Skeletal muscle satellite cell (primary cell): ENCODE measurements at regions not wholly inside any gene's neighbourhood (a gene's known extent, or its start where the extent isn't known, plus 50 kb on each side); places are given as distances from the start of the nearest gene placed in this dataset.

ENCODE experiments used
- H3K27me3 ChIP-seq: 2 replicates; pipeline ENCODE4 v1.7.0; 2013; ENCODE audit warnings: low read length; ENCODE audit not compliant: control insufficient read depth, insufficient read depth
- H3K36me3 ChIP-seq: 2 replicates; pipeline ENCODE4 v1.7.0; 2013; ENCODE audit warnings: mild to moderate bottlenecking, control low read depth, low read length; ENCODE audit not compliant: insufficient read depth
- H3K4me1 ChIP-seq: 2 replicates; pipeline ENCODE4 v1.7.0; 2013; ENCODE audit warnings: low read length; ENCODE audit not compliant: control insufficient read depth, insufficient read depth
- H3K4me2 ChIP-seq: 2 replicates; pipeline ENCODE4 v1.7.0; 2013; ENCODE audit warnings: mild to moderate bottlenecking, low read length
- H3K4me3 ChIP-seq: 2 replicates; pipeline ENCODE4 v1.7.0; 2013; ENCODE audit warnings: low read length
- H3K9ac ChIP-seq: 2 replicates; pipeline ENCODE4 v1.7.0; 2013; ENCODE audit warnings: mild to moderate bottlenecking, low read depth, low read length, moderate library complexity
- H3K9me3 ChIP-seq: replicated peaks from 2 replicates; pipeline ENCODE4 v1.7.0; 2013; ENCODE audit warnings: mild to moderate bottlenecking, control low read depth, low read length

DNA sequence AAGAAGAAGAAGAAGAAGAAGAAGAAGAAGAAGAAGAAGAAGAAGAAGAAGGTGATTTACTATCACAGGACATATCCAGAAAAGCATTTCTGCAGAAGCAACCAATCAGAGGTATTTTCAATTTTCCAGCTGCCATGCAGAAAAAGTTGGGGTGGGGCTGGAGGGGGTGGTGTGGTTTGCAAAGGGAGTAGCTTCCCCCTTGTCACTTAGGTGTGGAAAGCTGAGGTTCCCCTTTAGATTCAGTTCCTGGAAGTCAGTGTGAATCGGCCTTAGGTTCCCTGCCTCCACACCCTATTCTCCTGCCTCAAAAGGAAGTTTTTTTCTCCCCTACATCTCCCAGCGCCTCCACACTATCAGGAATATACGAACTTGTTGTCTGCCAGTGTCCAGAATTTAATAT lies 276.7 kb upstream of the ARRDC4 start:
- Histone ChIP-seq H3K36me3 (no peaks in the 10 kb centered on the region), H3K4me3 (no peak overlapping the region), H3K9me3 (no peaks in the 10 kb centered on the region), H3K4me2 (no peak overlapping the region), H3K27me3 (no peaks in the 10 kb centered on the region), H3K9ac (no peak overlapping the region), H3K4me1 (no peaks in the 10 kb centered on the region)

DNA sequence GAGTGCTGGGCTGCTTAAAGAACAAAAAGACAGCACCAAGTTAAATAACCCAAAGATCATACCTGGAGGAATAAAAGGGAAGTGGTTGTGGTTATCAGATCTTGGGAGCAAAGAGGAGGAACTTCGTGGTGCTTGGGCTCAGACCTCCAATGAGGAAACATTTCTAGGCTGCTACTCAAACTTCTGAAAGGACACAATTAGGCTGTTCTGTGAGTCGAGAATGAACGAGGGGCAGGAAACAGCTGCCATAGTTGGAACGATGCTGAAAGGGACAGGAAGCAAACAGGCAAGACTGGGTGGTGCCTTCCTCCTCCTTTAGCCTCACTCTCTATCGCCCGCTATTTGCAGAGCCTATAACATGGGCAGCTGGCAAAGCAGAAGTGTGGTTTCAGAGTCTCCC lies 276.3 kb upstream of the ARRDC4 start:
- Histone ChIP-seq H3K27me3 (no peaks in the 10 kb centered on the region), H3K36me3 (no peaks in the 10 kb centered on the region), H3K4me2 (no peak overlapping the region), H3K9me3 (no peaks in the 10 kb centered on the region), H3K9ac (no peak overlapping the region), H3K4me1 (no peaks in the 10 kb centered on the region), H3K4me3 (no peak overlapping the region)

DNA sequence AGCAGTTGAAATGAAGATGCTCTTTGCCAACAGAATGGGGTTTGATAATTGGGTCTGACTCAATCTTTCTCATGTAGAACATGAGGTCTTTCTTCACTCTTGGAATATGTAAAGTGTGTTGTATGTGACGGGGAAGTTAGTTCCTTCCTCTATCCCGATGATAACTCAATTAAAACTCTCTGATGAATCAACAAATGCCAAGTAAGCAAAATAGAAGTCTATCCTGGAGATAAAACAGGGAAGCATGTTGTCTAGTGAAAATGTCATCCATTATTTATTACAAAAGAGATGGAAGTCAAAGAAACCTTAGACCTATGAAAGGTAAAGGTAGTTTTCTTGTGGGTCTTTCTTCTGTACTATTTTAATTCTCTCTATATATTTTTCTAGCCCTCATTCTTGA lies 274.2 kb upstream of the ARRDC4 start:
- Histone ChIP-seq H3K27me3 (no peaks in the 10 kb centered on the region), H3K9ac (no peak overlapping the region), H3K9me3 (no peaks in the 10 kb centered on the region), H3K4me1 (no peaks in the 10 kb centered on the region), H3K4me2 (no peak overlapping the region), H3K4me3 (no peak overlapping the region), H3K36me3 (no peaks in the 10 kb centered on the region)

DNA sequence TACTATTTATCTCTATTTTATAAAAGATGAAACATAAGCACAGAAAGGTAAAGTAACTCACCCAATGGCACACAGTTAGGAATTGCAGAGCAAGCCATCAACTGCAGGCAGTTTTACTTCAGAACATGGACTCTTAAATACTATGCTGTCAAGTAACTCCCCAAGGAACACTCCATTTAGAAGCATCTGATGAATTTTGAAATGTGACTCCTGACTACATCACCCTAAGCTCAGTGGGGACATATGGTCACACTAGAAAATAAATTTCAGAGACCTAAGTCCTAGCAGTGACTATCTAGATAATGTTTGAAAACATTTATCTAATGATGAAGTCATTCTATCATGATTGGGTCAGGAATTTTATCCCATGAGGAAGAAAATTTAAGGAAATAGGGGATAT lies 272.8 kb upstream of the ARRDC4 start:
- H3K4me1 ChIP-seq, result no peaks in the 10 kb centered on the region
- H3K27me3 ChIP-seq, result no peaks in the 10 kb centered on the region
- H3K9ac ChIP-seq, result no peak overlapping the region
- H3K4me3 ChIP-seq, result no peak overlapping the region
- H3K36me3 ChIP-seq, result no peaks in the 10 kb centered on the region
- H3K9me3 ChIP-seq, result peaks cover 9% of the 10 kb centered on the region
- no peak overlapping the region for H3K4me2 ChIP-seq

DNA sequence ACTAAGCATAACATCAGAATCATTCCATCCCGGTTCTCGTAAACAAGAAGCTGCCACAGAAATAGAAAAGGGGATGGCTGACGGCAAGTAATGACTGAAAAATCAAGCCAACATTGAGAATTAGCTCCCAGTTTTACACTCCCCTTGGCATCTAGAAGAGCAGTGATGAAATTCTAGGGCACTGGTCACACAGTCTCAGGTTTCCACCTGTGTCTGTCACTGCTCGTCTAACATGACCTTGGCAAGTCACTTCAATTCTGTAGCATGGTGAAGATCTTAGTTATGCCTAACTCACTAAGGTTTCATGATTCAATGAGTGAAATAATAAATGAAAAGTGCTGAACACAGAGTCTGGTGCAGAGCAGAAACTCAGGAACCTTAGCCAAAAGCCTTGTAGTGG lies 272.3 kb upstream of the ARRDC4 start:
- H3K9me3 ChIP-seq, result peaks cover 9% of the 10 kb centered on the region
- H3K9ac ChIP-seq, result no peak overlapping the region
- no peak overlapping the region for H3K4me2 ChIP-seq
- no peak overlapping the region for H3K4me3 ChIP-seq
- no peaks in the 10 kb centered on the region for H3K36me3 ChIP-seq
- H3K4me1 ChIP-seq, result no peaks in the 10 kb centered on the region
- H3K27me3 ChIP-seq, result no peaks in the 10 kb centered on the region

DNA sequence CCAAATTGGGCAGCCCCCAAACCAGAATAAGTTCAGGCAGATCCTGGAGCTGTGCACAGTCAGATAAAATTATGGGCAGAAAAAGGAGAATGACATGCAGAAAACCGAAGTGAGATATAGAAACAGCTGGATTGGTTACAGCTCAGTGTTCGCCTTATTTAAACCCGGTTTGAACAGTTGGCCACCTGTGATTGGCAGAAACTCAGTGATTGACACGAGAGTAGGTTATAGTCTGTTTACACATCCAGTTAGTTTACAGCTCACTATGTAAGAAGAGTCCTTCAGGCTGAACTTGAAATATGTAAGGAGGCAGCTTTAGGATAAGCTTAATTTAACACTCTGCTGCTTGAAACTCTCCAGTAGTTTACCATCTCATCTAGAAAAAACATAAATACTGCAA lies 271.6 kb upstream of the ARRDC4 start:
- H3K4me3 ChIP-seq, result no peak overlapping the region
- H3K9ac ChIP-seq, result no peak overlapping the region
- no peak overlapping the region for H3K4me2 ChIP-seq
- H3K27me3 ChIP-seq, result no peaks in the 10 kb centered on the region
- H3K4me1 ChIP-seq, result no peaks in the 10 kb centered on the region
- peaks cover 9% of the 10 kb centered on the region for H3K9me3 ChIP-seq
- H3K36me3 ChIP-seq, result no peaks in the 10 kb centered on the region

DNA sequence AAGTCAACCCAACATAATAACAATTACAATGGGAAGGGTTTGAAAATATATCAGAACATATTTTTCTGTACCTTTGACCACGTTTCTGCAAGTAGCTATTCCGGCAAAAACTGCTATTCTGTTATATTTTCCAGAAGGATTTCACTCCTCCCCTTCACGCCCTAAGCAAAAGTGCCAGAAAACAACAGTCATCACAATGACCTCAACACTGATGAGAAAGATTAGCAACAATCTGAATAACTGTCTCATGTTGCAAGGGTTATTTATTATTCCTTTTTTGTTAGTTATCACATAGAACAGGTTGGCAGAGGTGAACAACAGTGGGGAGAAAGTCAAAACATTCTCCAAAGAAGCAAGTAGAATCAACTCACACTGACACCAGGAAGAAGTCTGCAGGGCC lies 269.4 kb upstream of the ARRDC4 start:
- no peaks in the 10 kb centered on the region for H3K27me3 ChIP-seq
- H3K36me3 ChIP-seq, result no peaks in the 10 kb centered on the region
- no peak overlapping the region for H3K9ac ChIP-seq
- peaks cover 9% of the 10 kb centered on the region for H3K9me3 ChIP-seq
- H3K4me3 ChIP-seq, result no peak overlapping the region
- H3K4me1 ChIP-seq, result no peaks in the 10 kb centered on the region
- no peak overlapping the region for H3K4me2 ChIP-seq

DNA sequence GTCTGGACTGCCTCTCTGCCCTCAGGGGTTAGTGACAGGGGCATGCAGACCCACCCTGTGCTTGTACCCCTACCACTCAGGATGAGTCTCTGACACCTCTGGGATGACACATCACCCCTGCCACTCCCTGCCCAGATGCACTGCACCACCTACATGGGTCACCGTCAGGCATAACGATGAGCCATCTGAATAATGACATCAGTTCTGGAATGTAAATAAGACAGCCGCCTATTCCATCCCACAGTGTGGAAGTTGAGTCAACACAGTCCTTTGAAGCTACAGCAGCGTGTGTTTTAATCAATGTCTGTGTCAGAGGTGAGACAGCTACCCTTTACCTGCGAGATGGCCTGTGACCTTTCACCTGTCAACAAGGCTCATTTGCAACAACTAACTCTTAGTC lies 268.7 kb upstream of the ARRDC4 start:
- Histone ChIP-seq H3K27me3 (no peaks in the 10 kb centered on the region), H3K4me3 (no peak overlapping the region), H3K36me3 (no peaks in the 10 kb centered on the region), H3K9ac (no peak overlapping the region), H3K4me1 (no peaks in the 10 kb centered on the region), H3K9me3 (peaks cover 12% of the 10 kb centered on the region), H3K4me2 (no peak overlapping the region)

DNA sequence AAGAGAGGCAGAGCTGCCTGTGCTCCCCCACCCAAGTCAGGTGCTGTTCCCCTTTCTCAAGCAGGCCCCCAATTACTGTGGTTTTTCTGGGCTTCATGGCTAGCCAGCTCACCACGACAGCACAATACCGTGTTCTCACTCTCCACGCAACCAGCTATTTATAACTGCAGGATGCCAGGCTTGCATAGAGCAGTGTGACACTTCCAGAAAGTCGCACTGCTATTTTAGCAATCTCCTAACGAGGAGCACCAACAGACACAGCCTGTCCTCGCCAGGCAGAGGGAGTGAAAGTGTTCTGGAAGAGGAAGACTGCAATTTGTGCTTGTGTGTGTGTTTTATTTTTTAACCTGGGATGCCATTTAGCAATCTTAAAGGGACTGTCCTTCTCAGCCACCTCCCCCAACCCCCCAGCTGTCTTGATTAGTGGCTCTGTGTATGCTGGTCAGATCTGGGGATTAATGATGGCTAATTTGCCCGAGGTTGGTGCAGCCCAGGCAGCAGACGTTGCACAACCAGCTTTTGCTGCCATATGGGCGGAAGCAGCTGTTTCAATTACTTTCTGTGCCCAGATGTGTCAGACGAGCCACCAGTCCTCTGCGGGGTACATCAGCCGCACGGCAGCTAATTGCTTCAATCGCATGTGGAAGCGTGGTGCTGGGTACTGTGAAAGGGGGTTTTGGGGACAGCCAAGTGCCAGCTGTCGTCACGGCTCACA lies 268.0 kb upstream of the ARRDC4 start:
- no peak overlapping the region for H3K4me2 ChIP-seq
- H3K27me3 ChIP-seq, result no peaks in the 10 kb centered on the region
- H3K9ac ChIP-seq, result no peak overlapping the region
- H3K4me1 ChIP-seq, result no peaks in the 10 kb centered on the region
- no peak overlapping the region for H3K4me3 ChIP-seq
- no peaks in the 10 kb centered on the region for H3K36me3 ChIP-seq
- H3K9me3 ChIP-seq, result peaks cover 12% of the 10 kb centered on the region

DNA sequence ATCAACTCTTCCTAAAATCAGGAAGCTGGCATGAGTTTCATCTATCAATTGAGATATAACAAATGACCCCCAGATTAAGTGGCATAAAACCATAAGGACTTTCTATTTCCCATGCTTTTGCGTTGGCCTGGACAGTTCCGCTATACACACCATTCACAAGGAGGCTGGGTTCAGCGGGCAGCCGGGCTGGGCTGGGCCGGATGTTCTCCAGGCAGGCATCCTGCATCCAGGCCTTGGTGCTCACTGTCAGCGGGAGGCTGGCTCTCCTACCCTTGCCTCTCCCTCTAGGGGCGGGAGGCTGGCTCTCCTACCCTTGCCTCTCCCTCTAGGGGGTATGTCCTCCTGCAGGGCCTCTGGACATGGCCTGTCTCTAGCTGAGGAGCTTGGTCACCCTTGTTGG lies 266.0 kb upstream of the ARRDC4 start:
- Histone ChIP-seq H3K27me3 (no peaks in the 10 kb centered on the region), H3K9ac (no peak overlapping the region), H3K4me1 (no peaks in the 10 kb centered on the region), H3K9me3 (peaks cover 12% of the 10 kb centered on the region), H3K4me3 (no peak overlapping the region), H3K4me2 (no peak overlapping the region), H3K36me3 (no peaks in the 10 kb centered on the region)

DNA sequence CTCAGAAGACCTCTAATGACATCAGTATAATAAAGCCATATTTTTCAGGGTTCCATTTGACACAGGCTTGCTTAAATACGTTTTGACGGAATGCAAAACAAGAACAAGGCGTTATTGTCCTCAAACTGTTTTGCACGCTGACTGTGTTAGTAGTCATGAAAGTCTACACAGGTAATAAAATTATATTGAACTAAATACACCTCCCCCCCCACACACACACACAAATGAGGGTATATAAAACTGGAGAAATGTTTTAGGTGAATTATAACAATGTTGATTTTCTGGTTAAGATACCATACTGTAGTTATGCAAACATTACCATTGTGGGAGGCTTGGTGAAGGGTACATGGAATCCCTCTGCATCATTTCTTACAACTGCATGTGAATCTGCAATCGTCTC lies 257.1 kb upstream of the ARRDC4 start:
- no peak overlapping the region for H3K4me2 ChIP-seq
- no peak overlapping the region for H3K9ac ChIP-seq
- no peaks in the 10 kb centered on the region for H3K9me3 ChIP-seq
- H3K4me1 ChIP-seq, result no peaks in the 10 kb centered on the region
- H3K27me3 ChIP-seq, result no peaks in the 10 kb centered on the region
- no peaks in the 10 kb centered on the region for H3K36me3 ChIP-seq
- no peak overlapping the region for H3K4me3 ChIP-seq

DNA sequence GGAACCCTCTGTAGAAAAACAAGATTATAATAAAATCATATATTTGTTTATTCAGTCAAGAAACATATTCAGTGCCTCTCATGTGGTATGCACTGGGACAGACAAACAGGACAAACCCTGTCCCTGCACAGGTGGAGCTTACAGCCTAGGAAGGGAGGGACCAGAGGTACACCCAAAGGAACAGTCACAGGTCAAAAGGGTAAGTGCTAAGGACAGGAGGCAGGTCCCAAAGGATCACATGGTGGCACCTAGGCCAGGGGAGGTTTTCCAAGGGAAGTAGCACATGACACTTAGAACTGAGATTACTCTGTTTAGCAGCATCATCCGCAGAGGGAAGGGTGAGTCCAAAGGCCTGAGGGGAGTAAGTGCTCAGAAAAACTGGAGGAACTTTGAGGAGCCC lies 254.4 kb upstream of the ARRDC4 start:
- H3K36me3 ChIP-seq, result no peaks in the 10 kb centered on the region
- no peaks in the 10 kb centered on the region for H3K4me1 ChIP-seq
- peaks cover 8% of the 10 kb centered on the region for H3K9me3 ChIP-seq
- H3K9ac ChIP-seq, result no peak overlapping the region
- no peak overlapping the region for H3K4me2 ChIP-seq
- H3K27me3 ChIP-seq, result no peaks in the 10 kb centered on the region
- H3K4me3 ChIP-seq, result no peak overlapping the region
